Activated CD4-positive, alpha-beta T cell treated with anti-CD3 and anti-CD28 coated beads for 36 hours (primary cell): ENCODE measurements at regions not wholly inside any gene's neighbourhood (a gene's known extent, or its start where the extent isn't known, plus 50 kb on each side); places are given as distances from the start of the nearest gene placed in this dataset.

Experiments used
- ATAC-seq: fragments of 200-7000 bp; cut with Tn5 transposase; one replicate; pipeline ENCODE4 v1.10.0; 2021; ENCODE audit warnings: mild to moderate bottlenecking, moderate library complexity
- CTCF ChIA-PET: fragments of 350-600 bp; sonication (Branson Sonifier 250); formaldehyde crosslinking; loops from one replicate; lab custom pipeline; 2021; ENCODE audit warnings: antibody characterized with exemption; lab: Charles Lee
- POLR2A ChIA-PET: fragments of 350-600 bp; sonication (Branson Sonifier 250); formaldehyde crosslinking; loops from one replicate; lab custom pipeline; 2021; ENCODE audit warnings: antibody characterized with exemption, inconsistent platforms; lab: Charles Lee
- DNase-seq: peaks from one replicate; pipeline ENCODE4 v3.0.0-alpha.2; 2020
- H3K27ac Mint-ChIP-seq: one replicate; pipeline ENCODE4 v1.8.0; 2021; ENCODE audit warnings: mixed read lengths
- H3K27me3 Mint-ChIP-seq: one replicate; pipeline ENCODE4 v1.8.0; 2021; ENCODE audit warnings: mixed read lengths
- H3K36me3 Mint-ChIP-seq: one replicate; pipeline ENCODE4 v1.8.0; 2021; ENCODE audit warnings: low read depth, mixed read lengths
- H3K4me1 Mint-ChIP-seq: one replicate; pipeline ENCODE4 v1.8.0; 2021; ENCODE audit warnings: mixed read lengths
- H3K4me3 Mint-ChIP-seq: one replicate; pipeline ENCODE4 v1.8.0; 2021; ENCODE audit warnings: mild to moderate bottlenecking, moderate library complexity, mixed read lengths
- H3K9me3 Mint-ChIP-seq: one replicate; pipeline ENCODE4 v1.8.0; 2021; ENCODE audit warnings: low read depth, mixed read lengths
- intact Hi-C, 2 experiments: fragments of 100-400 bp; cut with DNase I in 1 of 2; cut with micrococcal nuclease in 1 of 2; formaldehyde crosslinking; loops; one replicate each; pipeline versions ENCODE4 v1.14.2 to v1.15.1; 2022 to 2024; cut with DNase I, micrococcal nuclease

DNA sequence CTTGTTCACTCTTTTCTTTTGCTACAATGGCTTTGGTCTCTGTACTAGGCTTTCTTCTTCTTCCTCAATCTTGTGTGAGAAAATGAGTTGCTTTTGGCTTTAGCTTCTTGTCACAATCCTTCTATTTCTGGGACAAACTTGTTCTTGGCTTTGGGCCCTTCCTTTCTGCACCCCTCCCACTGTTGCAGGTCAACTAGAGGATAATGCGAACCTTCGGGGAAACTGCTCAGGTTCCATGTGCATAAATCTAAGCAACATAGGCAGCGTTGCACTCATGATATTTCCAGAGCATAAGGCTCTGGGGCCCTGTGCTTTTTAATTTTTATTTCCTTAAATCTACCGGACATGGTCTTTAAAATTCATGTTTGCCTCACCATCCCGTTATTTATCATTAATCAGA, 89.8 kb upstream of the LRIG3 start:
- Mint-ChIP-seq H3K27ac (no peak overlapping the region), H3K9me3 (no peaks in the 10 kb centered on the region), H3K4me1 (no peaks in the 10 kb centered on the region), H3K36me3 (no peaks in the 10 kb centered on the region), H3K27me3 (no peaks in the 10 kb centered on the region), H3K4me3 (no peak overlapping the region)
- ATAC-seq, result no peak
- POLR2A ChIA-PET, result no interaction called here
- DNase-seq, result no peak
- intact Hi-C loops, result no loop called here
- CTCF ChIA-PET, result interaction anchor here (0.6 kb wide), 1 partner anchor 645 kb away, joined by 4 read pairs; no protein-coding TSS in a partner anchor

DNA sequence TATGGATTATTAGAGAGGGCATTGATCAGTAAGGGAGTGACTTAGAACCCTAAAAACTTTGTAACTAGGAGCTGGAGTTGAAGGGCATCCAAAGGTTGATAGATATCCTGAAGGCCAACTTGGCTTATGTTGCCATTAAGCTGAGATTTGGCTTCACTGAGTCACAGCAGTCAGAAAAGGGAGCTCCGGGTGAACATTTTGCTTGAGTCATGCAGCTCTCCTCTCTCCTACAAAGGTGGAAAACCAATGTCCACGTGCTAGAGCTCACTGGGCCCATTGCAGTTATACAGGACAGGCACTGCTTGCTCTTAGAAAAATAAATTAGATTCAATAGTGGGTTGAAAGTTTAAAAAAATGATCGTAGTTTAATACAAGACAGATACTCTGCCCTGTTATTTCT, 87.3 kb upstream of the LRIG3 start:
- Mint-ChIP-seq H3K27ac (no peak overlapping the region), H3K4me1 (no peaks in the 10 kb centered on the region), H3K36me3 (no peaks in the 10 kb centered on the region), H3K27me3 (no peaks in the 10 kb centered on the region), H3K9me3 (no peaks in the 10 kb centered on the region), H3K4me3 (no peak overlapping the region)
- ChIA-PET POLR2A (no interaction called here), CTCF (no interaction called here)
- DNase-seq (no peak), ATAC-seq (no peak)
- intact Hi-C loops, result no loop called here

GRCh38 chr12:59005193-59005955, 85.1 kb upstream of the LRIG3 start:
- H3K4me1 Mint-ChIP-seq, result no peaks in the 10 kb centered on the region
- POLR2A ChIA-PET, result no interaction called here
- no peak overlapping the region for H3K27ac Mint-ChIP-seq
- no peak overlapping the region for H3K4me3 Mint-ChIP-seq
- H3K27me3 Mint-ChIP-seq, result no peaks in the 10 kb centered on the region
- no peaks in the 10 kb centered on the region for H3K36me3 Mint-ChIP-seq
- CTCF ChIA-PET, result no interaction called here
- DNase-seq (no peak), ATAC-seq (no peak)
- no peaks in the 10 kb centered on the region for H3K9me3 Mint-ChIP-seq
- intact Hi-C loops, result no loop called here

GRCh38 chr12:59004456-59004855, 84.2 kb upstream of the LRIG3 start:
- ChIA-PET POLR2A (no interaction called here), CTCF (no interaction called here)
- Mint-ChIP-seq H3K36me3 (no peaks in the 10 kb centered on the region), H3K9me3 (no peaks in the 10 kb centered on the region), H3K27ac (no peak overlapping the region), H3K27me3 (no peaks in the 10 kb centered on the region), H3K4me1 (no peaks in the 10 kb centered on the region), H3K4me3 (no peak overlapping the region)
- no peak for DNase-seq
- intact Hi-C loops, result no loop called here
- no peak for ATAC-seq

DNA sequence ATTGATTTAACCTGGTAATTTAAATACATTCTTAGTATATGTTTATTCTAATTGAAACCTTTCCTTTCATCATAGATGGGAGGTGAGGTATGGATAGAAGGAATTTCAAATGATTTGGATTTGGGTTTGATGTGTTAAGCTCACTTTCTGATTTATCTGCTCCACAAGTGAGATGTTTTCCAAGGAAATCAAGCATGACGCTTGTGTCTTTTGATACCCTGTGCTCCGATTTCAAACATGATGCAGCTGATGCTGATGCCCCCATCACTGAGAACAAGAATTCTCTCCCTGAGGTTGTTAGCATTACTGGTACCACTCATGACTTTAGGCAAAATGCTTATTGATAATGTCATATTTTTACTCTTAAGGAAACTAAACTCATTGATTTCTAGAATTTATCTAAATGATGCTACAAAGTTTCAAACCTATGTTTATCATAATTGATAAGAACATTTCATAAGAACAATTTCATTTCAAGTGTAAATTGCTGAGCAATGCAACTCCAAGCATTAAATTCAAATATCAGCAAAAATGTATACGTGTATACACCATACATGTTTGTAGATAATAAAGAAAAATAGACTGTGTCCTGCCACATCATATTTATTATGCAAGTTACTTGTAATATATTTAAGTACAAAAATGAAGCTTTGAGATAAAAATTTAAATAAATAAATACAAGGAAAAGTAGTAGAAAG, 75.5 kb upstream of the LRIG3 start:
- intact Hi-C loops, result no loop called here
- DNase-seq (no peak), ATAC-seq (no peak)
- H3K4me3 Mint-ChIP-seq, result no peak overlapping the region
- ChIA-PET CTCF (no interaction called here), POLR2A (no interaction called here)
- no peaks in the 10 kb centered on the region for H3K27me3 Mint-ChIP-seq
- H3K27ac Mint-ChIP-seq, result no peak overlapping the region
- no peaks in the 10 kb centered on the region for H3K36me3 Mint-ChIP-seq
- H3K9me3 Mint-ChIP-seq, result no peaks in the 10 kb centered on the region
- H3K4me1 Mint-ChIP-seq, result no peaks in the 10 kb centered on the region

DNA sequence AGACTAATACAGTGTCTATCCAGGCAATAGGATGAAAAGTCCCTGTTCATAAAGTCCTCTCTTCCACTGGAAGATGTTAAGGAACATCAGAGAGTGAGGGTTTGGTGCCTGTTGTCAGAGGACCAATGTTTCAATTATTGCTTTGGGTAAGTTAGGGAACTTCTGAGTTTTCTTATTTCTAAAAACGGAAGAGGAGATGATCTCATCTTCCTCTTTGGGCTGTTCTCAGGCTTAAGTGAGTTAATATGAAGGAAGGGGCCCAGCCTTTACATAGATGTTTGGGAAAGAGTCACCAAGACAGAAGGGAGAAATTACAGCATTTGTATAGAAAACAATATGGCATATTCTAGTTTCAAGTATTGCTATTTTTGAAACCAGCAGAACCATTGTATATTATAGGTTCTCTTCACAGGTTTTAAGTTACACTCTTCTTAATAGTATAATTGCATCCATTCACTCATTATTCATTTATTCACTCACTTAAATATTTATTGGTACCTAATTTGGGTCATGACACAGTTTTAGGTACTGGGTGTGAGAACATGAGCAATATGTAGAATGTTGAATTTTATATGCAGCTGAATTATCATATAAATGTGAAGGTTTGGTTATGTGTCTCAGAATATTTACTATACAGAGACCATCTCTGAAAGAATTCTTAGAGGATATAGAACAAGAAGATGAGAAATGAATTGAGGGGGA, 68.5 kb upstream of the LRIG3 start:
- Mint-ChIP-seq H3K9me3 (peaks cover 7% of the 10 kb centered on the region), H3K27ac (no peak overlapping the region), H3K4me1 (no peaks in the 10 kb centered on the region), H3K36me3 (no peaks in the 10 kb centered on the region), H3K27me3 (no peaks in the 10 kb centered on the region), H3K4me3 (no peak overlapping the region)
- no peak for DNase-seq
- ATAC-seq, result no peak
- POLR2A ChIA-PET, result no interaction called here
- intact Hi-C loops, result no loop called here
- CTCF ChIA-PET, result no interaction called here

GRCh38 chr12:58981961-58982360, 61.7 kb upstream of the LRIG3 start:
- H3K36me3 Mint-ChIP-seq, result no peaks in the 10 kb centered on the region
- no peak overlapping the region for H3K27ac Mint-ChIP-seq
- no peak overlapping the region for H3K4me3 Mint-ChIP-seq
- POLR2A ChIA-PET, result no interaction called here
- ATAC-seq, result no peak
- no peak for DNase-seq
- CTCF ChIA-PET, result no interaction called here
- no peaks in the 10 kb centered on the region for H3K27me3 Mint-ChIP-seq
- no peaks in the 10 kb centered on the region for H3K9me3 Mint-ChIP-seq
- intact Hi-C loops, result no loop called here
- no peaks in the 10 kb centered on the region for H3K4me1 Mint-ChIP-seq

DNA sequence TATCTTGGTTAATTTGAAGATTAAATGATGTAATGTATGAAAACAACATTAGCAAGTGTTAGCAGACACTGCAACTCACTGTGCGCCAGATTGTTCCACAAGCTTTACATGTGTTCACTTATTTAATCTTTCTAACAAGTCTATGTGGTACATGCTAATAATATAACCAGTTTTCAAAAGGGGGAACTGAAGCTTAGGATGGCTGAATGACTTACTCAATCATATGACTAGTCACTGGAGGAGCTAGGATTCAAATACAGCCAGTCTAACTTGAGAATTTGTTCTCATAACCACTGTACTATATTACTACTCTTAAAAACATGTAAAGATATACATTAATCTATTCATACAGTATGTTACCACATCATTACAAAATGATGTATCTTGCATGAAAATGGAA, 60.5 kb upstream of the LRIG3 start:
- ATAC-seq (no peak), DNase-seq (no peak)
- POLR2A ChIA-PET, result no interaction called here
- no peaks in the 10 kb centered on the region for H3K27me3 Mint-ChIP-seq
- H3K36me3 Mint-ChIP-seq, result no peaks in the 10 kb centered on the region
- no peaks in the 10 kb centered on the region for H3K4me1 Mint-ChIP-seq
- no peaks in the 10 kb centered on the region for H3K9me3 Mint-ChIP-seq
- CTCF ChIA-PET, result no interaction called here
- H3K4me3 Mint-ChIP-seq, result no peak overlapping the region
- H3K27ac Mint-ChIP-seq, result no peak overlapping the region
- intact Hi-C loops, result no loop called here

DNA sequence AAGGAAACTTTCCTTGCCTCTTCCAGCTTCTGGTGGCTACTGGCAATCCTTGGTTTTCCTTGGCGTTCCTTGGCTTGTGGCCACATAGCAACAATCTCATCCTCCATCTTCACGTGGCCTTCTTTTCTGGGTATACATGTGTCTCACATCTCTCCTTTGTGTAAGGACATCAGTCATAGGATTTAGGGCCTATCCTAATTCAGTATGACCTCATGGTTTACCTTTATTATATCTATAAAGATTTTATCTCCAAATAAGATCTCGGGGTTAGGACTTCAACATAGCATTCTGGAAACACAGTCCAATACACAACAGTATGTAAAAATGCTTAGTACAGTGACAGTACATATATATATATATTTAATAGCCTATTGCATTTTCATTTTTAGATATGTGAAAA, 58.4 kb upstream of the LRIG3 start:
- H3K9me3 Mint-ChIP-seq, result no peaks in the 10 kb centered on the region
- ChIA-PET CTCF (no interaction called here), POLR2A (no interaction called here)
- H3K27me3 Mint-ChIP-seq, result no peaks in the 10 kb centered on the region
- ATAC-seq, result no peak
- H3K36me3 Mint-ChIP-seq, result no peaks in the 10 kb centered on the region
- H3K27ac Mint-ChIP-seq, result no peak overlapping the region
- H3K4me3 Mint-ChIP-seq, result no peak overlapping the region
- no peak for DNase-seq
- intact Hi-C loops, result no loop called here
- no peaks in the 10 kb centered on the region for H3K4me1 Mint-ChIP-seq

GRCh38 chr12:58977476-58977875, 57.2 kb upstream of the LRIG3 start:
- ChIA-PET POLR2A (no interaction called here), CTCF (no interaction called here)
- intact Hi-C loops, result no loop called here
- no peaks in the 10 kb centered on the region for H3K4me1 Mint-ChIP-seq
- DNase-seq, result no peak
- H3K27ac Mint-ChIP-seq, result no peak overlapping the region
- H3K9me3 Mint-ChIP-seq, result no peaks in the 10 kb centered on the region
- ATAC-seq, result no peak
- H3K27me3 Mint-ChIP-seq, result no peaks in the 10 kb centered on the region
- no peak overlapping the region for H3K4me3 Mint-ChIP-seq
- no peaks in the 10 kb centered on the region for H3K36me3 Mint-ChIP-seq

GRCh38 chr12:58976146-58976545, 55.8 kb upstream of the LRIG3 start:
- no peaks in the 10 kb centered on the region for H3K9me3 Mint-ChIP-seq
- ATAC-seq (no peak), DNase-seq (no peak)
- no peaks in the 10 kb centered on the region for H3K27me3 Mint-ChIP-seq
- CTCF ChIA-PET, result no interaction called here
- POLR2A ChIA-PET, result no interaction called here
- intact Hi-C loops, result no loop called here
- H3K4me3 Mint-ChIP-seq, result no peak overlapping the region
- no peaks in the 10 kb centered on the region for H3K4me1 Mint-ChIP-seq
- H3K27ac Mint-ChIP-seq, result no peak overlapping the region
- no peaks in the 10 kb centered on the region for H3K36me3 Mint-ChIP-seq
